ENCODE measurements at regions not wholly inside any gene's neighbourhood (a gene's known extent, or its start where the extent isn't known, plus 50 kb on each side); places are given as distances from the start of the nearest gene placed in this dataset.

DNA sequence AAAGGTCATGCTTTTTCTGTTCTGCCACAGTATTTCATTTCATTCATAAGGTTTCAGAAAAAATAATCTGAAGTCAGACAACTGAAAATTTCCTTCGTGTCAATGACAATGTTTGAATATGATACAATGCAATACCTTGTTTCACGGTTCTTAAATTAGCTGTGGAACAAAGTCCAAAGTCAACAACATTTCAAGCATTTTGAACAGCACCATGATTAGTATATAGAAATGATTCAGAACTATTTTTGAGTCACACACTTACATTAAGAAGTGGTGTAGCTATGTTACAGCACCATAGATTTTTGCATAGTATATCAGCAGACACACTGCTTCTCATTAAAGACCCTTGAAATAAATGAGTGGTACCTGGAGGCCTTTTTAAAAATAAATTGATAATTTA is 178.3 kb upstream of the DSEL start:
- H3K4me3 Mint-ChIP-seq: no peak overlapping the region
- DNase-seq (no peak), ATAC-seq (ENCODE audit: low read depth) (no peak)
- ChIA-PET POLR2A (no interaction called here), CTCF (no interaction called here)
- intact Hi-C loops (cut with micrococcal nuclease): no loop called here
- H3K27ac Mint-ChIP-seq: no peak overlapping the region
- TF ChIP-seq, protein P1, sequence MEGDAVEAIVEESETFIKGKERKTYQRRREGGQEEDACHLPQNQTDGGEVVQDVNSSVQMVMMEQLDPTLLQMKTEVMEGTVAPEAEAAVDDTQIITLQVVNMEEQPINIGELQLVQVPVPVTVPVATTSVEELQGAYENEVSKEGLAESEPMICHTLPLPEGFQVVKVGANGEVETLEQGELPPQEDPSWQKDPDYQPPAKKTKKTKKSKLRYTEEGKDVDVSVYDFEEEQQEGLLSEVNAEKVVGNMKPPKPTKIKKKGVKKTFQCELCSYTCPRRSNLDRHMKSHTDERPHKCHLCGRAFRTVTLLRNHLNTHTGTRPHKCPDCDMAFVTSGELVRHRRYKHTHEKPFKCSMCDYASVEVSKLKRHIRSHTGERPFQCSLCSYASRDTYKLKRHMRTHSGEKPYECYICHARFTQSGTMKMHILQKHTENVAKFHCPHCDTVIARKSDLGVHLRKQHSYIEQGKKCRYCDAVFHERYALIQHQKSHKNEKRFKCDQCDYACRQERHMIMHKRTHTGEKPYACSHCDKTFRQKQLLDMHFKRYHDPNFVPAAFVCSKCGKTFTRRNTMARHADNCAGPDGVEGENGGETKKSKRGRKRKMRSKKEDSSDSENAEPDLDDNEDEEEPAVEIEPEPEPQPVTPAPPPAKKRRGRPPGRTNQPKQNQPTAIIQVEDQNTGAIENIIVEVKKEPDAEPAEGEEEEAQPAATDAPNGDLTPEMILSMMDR (IDR thresholded peaks at IDR 0.05): no peak
- H3K36me3 Mint-ChIP-seq (ENCODE audit: low read depth): no peaks in the 10 kb centered on the region
- H3K9me3 Mint-ChIP-seq: peaks cover 4% of the 10 kb centered on the region
- H3K27me3 Mint-ChIP-seq: no peaks in the 10 kb centered on the region
- H3K4me1 Mint-ChIP-seq: no peaks in the 10 kb centered on the region

DNA sequence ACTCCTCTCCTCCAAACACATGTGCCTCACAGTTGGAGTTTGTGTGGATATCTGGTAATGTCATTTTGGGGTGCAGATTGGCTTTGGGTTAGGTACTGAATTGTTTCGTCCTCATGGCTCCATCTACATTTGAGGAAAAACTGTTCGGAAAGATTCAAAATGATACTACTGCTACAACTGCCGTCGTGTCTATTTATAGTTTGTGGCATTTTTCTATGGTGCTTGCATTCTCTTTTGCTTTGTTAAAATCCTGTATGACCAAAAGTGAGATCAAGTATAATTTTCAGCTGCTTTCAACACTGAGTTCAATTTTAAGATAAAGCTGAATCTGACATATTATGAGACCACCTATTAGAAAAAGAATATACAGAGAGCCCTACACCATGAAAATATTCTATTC is 176.3 kb upstream of the DSEL start:
- CTCF ChIA-PET: no interaction called here
- H3K27ac Mint-ChIP-seq: no peak overlapping the region

DNA sequence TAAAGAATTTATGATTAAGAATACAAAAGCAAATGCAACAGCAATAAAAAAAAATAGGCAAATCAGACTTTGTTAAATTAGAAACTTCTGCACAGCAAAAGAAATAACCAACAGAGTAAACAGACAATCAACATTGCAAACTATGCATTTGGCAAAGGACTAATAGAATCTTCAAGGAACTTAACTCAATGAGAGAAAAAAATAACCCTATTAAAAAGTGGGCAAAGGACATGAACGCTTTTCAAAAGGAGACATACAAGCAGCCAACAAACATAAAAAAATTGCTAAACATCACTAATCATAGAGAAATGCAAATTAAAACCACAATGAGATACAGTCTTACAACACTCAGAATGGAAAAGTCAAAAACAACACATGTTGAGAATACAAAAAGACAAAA is 166.0 kb upstream of the DSEL start:
- Mint-ChIP-seq H3K36me3 (ENCODE audit: low read depth) (no peaks in the 10 kb centered on the region), H3K9me3 (no peaks in the 10 kb centered on the region), H3K27ac (no peak overlapping the region), H3K27me3 (no peaks in the 10 kb centered on the region), H3K4me1 (no peaks in the 10 kb centered on the region), H3K4me3 (no peak overlapping the region)
- ATAC-seq (ENCODE audit: low read depth) (no peak), DNase-seq (no peak)
- intact Hi-C loops (cut with micrococcal nuclease): no loop called here
- TF ChIP-seq, protein P1 (IDR thresholded peaks at IDR 0.05): no peak
- POLR2A ChIA-PET: no interaction called here
- CTCF ChIA-PET: no interaction called here

More for the DNA sequence above, 176.3 kb upstream of the DSEL start:
- TF ChIP-seq, protein P1 (IDR thresholded peaks at IDR 0.05): no peak
- Mint-ChIP-seq H3K9me3 (peaks cover 6% of the 10 kb centered on the region), H3K36me3 (ENCODE audit: low read depth) (no peaks in the 10 kb centered on the region), H3K27me3 (no peaks in the 10 kb centered on the region), H3K4me3 (no peak overlapping the region), H3K4me1 (no peaks in the 10 kb centered on the region)
- ATAC-seq (ENCODE audit: low read depth): no peak
- POLR2A ChIA-PET: no interaction called here
- no peak for DNase-seq
- intact Hi-C loops (cut with micrococcal nuclease): no loop called here

DNA sequence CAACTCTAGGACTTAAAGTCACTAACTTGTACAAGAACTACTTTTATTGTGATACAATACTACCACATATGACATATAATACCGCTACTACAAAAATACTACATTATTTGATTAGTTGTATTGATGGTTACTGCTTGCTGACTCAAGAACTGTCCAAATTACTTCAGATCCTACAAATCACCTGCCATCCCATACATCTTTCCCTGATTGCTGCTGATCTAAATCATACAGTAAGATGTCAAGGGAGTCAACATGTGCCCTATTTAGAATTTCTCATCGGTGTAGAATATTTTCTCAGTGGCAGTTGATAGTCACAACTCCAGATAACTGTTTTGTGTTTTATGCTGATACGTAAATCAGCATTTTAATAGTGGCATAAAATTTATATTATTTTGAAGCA is 161.0 kb upstream of the DSEL start:
- no peaks in the 10 kb centered on the region for H3K9me3 Mint-ChIP-seq

DNA sequence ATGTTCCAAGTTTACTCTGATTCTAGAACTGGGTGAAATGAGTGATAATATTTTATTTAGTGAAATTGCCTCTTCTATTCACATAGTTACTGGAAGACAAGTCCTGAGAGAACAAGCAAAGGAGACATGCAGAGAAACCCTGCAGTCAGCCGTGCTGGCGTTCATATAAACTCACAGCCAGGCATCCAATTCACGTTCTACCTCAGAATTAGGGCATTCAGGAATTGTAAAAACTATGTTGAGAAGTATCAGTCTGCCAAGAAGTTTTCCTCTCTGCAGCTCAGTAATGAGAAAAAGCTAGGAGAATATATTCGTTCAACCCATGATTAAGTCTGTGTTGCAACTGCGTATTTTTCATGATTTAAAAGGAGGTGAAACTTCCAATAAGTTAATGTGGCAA is 156.2 kb upstream of the DSEL start:
- ATAC-seq (ENCODE audit: low read depth) (no peak), DNase-seq (no peak)
- TF ChIP-seq, protein P1 (IDR thresholded peaks at IDR 0.05): no peak
- ChIA-PET POLR2A (no interaction called here), CTCF (no interaction called here)
- Mint-ChIP-seq H3K9me3 (no peaks in the 10 kb centered on the region), H3K4me1 (no peaks in the 10 kb centered on the region), H3K27ac (no peak overlapping the region), H3K27me3 (no peaks in the 10 kb centered on the region), H3K4me3 (no peak overlapping the region), H3K36me3 (ENCODE audit: low read depth) (no peaks in the 10 kb centered on the region)
- intact Hi-C loops (cut with micrococcal nuclease): no loop called here

More for the DNA sequence above, 161.0 kb upstream of the DSEL start:
- Mint-ChIP-seq H3K4me1 (no peaks in the 10 kb centered on the region), H3K36me3 (ENCODE audit: low read depth) (no peaks in the 10 kb centered on the region), H3K27me3 (no peaks in the 10 kb centered on the region), H3K4me3 (no peak overlapping the region), H3K27ac (no peak overlapping the region)
- CTCF ChIA-PET: no interaction called here
- DNase-seq: no peak
- POLR2A ChIA-PET: no interaction called here
- ATAC-seq (ENCODE audit: low read depth): no peak
- intact Hi-C loops (cut with micrococcal nuclease): no loop called here
- TF ChIP-seq, protein P1 (IDR thresholded peaks at IDR 0.05): no peak
